ENCODE measurements at regions not wholly inside any gene's neighbourhood (a gene's known extent, or its start where the extent isn't known, plus 50 kb on each side); places are given as distances from the start of the nearest gene placed in this dataset.

DNA sequence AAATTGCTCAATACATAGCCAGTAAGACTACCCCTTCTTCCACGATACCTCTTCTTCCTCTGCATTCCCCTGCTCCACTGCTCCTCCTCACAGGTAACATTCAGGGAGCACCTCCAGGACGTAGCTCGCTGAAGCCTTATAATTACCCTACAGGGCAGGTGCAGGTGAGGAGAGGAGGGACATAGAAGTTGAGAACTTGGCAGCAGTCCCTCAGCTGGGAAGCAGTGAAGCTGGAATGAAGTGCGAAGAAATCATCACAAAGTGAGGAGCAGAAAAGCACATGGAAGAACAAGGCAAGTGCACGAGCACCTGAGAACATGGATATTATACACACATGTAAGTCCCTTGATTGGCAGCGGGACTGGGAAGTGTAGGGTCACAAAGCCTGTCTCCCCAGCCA is 118.2 kb downstream of the HSD17B3 start:
- no peak for DNase-seq (ENCODE audit: low read depth)

DNA sequence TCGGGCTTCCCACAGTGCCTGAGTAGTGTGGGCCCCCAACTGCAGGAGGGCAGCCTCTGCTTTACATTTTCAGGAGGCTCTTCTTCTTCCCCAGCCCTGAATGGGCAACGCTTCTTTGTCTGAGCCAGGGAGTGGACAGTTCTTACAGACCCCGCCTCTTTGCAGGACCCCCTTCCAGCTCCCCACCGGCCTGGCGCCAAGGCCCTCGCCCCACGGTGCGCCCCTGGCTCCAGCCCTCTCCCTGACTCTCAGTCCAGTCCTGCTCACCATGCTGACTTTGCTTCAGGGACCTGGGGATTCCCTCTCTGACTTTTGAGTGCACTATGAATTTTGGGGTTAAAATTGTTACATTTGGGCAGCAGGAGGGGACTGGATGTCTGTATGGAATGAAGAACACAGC is 123.8 kb downstream of the HSD17B3 start:
- DNase-seq (ENCODE audit: low read depth) = no peak

DNA sequence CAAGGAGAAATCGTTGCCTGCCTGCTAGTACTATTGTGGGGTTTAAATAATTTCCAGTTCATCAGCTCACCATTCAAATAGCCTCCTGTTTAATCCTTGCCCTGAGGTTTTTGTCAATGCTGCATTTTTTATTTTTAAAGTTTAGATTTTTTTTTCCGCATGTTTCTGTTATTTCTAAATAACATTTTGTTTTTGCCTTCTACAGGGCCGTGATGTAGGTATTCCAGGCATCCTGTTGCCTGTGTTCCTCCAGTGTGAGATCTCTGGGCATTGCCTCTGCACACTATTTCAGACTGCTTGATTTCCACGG is 124.3 kb downstream of the HSD17B3 start:
- no peak for DNase-seq (ENCODE audit: low read depth)

DNA sequence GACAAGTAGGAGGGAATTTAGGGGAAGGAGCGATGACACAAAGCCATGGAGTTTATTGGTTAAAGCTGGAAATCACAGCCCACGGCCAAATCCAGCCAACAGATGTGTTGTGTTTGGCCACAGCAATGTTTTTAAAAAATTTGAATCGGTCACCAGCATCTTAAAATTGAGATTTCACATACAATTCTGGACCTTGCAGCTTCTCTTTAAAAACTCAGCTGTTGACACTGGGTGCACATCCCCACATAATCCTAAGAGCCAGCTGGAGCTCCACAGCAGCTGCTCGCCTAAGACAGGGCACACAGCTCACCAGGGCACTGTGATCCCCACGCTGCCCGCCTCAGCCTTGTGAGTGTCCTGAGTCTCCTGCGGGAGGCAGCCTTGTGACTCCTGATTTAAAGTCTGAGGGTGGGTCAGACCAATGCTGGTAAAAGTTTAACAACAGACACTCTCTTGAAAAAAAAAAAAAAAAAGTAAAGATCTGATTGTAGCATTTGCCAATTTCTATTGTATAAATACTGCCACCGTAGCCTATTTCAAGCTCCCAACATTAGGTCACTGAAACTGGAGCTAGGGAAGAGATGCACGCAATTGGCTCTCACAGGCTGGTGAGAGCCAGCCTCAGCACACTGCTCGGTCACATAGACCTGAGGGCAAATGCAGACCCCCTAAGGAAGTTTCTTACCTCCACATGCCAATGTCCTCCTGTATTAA is 124.8 kb downstream of the HSD17B3 start:
- no peak for DNase-seq (ENCODE audit: low read depth)

DNA sequence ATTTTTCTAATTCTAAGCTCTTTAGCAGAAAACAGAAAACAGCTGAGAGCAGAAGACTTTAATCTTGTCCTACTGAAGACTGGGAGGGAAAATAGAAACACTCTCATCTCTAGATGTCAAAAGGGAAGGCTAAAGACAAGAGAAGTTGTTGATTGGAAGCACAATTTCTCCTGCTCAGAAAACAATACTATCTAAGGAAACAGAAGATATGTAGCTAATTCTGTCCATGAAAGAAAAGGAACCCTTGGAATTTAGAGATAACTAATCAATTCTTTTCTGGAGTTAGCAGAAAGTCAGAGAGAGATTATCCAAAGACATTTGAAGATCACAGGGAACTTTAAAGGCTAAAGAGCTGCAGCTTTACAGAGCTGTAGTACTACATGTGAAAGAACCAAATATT is 126.2 kb downstream of the HSD17B3 start:
- no peak for DNase-seq (ENCODE audit: low read depth)

DNA sequence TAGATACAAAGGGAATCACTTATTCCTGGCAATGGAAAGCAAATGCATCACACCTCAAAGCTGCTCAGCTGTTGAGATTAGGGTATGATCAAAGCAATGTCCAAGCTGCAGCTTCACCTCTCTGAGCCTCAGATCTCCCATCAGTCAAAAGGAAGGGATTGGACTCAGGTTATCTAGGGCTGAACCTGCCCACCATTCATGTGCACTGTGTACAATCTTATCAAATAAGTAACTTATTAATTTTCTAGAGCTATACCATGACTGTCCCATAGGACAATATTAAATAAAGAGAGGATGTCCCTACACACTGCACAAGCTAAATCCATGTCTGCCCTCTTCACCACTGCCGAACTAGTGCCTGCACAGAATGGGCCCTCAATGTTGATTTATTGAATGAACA is 127.0 kb downstream of the HSD17B3 start:
- DNase-seq (ENCODE audit: low read depth) = no peak

DNA sequence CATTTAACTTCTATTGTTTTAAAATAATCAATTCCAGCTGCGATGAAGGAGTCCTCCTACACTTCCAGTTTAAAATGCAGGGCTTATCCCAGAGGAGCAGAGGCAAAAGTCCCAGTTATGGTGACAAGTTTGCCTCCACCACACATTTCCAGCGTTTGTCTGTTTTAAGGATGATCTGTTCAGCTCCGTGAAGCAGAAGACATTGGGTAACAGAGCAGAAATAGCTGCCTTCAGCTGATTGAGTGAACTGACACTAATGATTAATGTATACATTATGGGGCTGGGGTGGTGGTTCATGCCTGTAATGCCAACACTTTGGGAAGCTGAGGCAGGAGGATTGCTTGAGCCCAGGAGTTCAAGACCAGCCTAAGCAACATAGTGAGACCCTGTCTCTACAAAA is 127.6 kb downstream of the HSD17B3 start:
- no peak for DNase-seq (ENCODE audit: low read depth)

DNA sequence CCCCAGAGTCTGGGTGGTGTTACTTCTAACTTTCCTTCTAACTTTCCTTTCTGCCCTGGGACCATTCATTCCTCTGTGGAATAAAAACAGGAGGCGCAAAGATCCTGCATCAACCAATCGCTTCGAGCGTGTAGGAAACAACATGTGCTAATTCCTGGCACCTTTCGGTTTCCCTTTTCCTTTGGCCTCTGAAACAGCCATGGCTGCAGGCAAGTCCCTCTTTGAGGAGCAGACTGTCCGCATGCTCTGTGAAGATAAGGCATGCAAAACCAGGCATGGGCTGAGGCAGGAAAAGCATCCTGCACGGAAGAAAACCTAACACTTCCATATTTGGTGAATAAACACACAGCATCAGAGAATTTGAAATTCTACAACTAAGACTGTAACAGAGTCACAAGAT is 128.3 kb downstream of the HSD17B3 start:
- no peak for DNase-seq (ENCODE audit: low read depth)

DNA sequence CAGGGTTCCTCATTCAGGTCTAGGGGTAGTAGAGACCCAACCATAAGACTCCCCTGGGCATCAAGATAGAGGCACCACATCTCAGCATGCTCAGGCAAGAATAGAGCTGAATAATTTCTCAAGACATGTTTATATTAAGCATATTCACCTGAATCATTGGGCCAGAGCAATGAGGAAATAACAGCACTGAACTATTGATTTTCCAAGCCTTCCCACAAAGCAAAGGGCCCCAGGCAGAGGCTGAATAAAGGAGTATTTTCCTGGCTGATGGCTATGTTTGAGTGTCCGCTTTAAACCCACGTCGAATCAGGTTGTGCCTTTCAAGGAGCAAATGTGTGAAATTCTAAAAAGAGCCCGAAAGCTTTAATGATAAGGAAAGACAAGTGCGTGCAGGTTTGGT is 129.2 kb downstream of the HSD17B3 start:
- no peak for DNase-seq (ENCODE audit: low read depth)

DNA sequence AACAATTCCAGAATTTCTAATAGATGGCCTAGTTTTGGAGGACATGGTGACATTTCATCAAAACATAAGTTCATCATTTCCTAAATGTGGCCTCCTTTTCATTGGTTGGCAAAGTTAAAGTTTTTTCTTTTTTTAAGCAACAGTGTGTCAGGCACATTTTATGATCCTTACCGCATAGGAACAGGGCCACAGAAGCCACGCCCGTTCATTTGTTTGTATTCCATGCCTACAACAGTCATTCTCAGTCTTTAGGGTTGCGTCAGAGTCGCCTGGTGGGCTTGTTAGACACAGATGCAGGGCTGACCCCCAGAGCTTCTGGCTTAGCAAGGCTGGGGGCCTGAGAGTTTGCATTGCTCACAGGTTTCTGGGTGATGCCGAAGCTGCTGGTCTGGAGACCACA is 130.2 kb downstream of the HSD17B3 start:
- DNase-seq (ENCODE audit: low read depth) = no peak

DNA sequence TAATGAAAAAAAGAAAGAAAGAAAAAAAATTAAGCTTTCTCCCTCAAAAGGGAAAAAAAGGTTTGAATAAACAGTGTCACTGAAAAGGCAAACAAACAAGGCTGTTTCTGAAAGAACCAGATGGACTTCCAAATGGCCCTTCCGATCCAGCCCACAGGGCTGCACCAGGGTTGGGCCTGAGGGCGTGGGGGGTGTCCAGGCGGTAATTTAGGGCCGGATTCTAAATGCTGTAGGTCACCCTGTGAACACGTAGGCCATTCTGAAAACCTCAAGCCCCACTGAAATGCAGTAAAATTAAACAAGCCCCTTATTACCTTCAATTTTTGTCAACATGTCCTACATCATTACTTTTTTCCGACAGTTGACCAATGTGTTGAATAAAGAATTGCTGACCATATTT is 132.1 kb downstream of the HSD17B3 start:
- no peak for DNase-seq (ENCODE audit: low read depth)

DNA sequence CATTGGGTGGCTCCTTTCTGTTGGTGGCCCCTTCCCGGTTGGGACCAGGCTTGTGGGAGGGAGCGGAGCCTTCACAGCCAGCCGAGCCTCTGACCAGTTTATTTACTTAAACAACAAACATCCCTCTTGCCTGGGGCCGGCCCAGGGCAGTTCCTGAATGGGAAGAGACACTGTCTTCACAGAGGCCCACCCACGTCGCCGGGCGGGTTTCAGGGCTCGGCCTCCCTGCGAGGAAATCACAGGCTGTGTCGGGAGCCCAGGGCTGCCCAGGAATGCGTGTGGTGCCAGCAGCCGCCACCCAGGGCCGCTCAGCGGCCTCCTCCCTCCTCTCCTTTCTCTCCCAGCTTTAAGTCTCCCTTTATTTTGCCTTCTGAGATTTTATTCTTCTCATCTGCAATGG is 132.5 kb downstream of the HSD17B3 start:
- no peak for DNase-seq (ENCODE audit: low read depth)

DNA sequence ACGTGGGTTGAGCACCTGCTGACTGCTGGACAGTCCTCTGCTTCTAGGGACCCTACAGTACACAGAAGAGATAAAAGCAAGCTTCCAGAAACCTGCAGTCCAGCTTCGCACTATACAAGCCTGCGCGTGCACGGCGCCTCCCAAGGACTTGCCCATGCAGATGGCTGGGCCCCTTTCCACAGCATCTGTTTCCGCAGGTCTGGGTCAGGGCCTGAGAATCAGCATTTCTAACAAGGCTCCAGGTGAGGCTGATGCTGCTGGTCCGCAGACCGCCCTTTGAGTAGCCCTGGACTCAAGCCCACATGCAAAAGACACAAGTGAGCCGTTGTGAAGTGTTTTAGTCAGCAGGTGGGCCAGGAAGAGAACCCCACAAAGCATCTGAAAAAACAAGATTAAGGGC is 133.1 kb downstream of the HSD17B3 start:
- no peak for DNase-seq (ENCODE audit: low read depth)

DNA sequence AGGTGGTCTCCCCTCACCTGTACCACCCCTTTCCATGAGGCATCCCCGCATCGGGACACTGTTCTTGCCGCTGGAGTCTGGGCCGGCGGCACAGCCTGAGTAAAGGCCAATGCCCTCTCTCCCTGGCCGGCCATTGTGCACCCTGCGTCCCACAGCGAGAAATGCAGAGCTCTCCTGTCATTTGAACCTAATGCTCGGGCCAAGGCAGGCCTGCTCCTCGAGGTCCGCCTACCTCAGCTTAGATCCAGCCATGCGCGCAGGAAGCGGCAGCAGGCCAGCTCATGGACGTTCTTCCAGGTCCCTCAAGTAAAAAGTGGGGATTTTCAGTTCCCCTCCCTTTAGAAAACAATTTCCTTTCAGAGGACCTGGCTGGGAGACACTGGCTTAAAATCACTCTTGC is 135.0 kb downstream of the HSD17B3 start:
- DNase-seq (ENCODE audit: low read depth) = no peak

DNA sequence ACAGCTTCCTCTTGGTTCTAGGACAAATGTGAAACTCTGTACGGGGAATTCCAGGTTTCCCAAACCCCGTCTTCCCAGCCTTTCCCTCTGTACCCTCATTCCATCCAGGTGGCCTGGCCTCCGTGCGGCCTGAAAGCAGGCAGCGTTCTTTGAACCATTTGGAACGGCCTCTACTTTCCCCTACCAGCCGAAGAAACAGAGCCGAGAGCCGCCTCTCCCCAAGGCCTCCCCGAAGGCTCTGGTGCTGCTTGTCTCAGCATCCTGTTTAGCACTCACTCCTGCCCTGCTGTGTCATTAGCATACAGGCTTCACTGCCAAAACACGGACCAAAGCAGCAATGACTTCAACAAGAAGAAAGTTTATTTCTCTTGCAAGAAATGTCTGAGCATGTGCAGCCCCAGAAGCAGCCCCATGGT is 137.7 kb downstream of the HSD17B3 start:
- no peak for DNase-seq (ENCODE audit: low read depth)

DNA sequence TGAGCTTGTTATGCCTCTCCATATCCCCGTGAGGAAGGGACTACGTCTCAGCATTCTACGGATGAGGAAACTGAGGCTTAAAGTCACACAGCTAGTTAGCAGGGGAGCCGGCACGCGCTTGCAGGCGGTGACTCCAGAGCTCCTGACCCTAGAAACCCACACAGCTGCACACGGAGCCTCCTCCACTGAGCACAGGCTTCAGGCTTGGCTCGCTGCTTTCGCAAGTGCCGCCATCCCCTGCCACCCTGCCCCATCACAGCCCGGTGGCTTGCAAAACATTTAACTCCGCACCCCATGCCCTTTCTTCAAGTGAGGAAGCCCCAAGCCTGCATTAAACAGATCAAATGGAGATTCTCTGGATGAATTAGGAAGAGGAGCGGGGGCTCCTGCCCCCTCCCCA is 138.3 kb downstream of the HSD17B3 start:
- DNase-seq (ENCODE audit: low read depth) = no peak

DNA sequence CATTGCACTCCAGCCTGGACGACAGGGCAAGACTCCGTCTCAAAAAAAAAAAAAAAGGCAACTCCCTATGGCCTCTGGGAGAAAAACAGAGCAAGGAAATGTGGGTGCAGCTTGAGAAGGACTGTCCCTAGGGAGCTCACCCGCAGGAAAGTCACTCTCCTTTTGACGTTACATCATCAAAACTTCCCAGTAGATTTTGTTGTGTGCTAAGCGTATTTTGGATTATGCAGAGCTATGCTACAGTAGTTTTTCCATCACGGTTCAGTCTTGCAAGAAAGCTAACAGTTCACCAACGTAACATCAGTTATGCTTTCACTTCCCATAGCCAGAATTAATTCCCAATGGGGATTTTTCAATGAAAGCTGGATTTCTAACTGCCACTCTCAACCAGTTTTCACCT is 138.8 kb downstream of the HSD17B3 start:
- no peak for DNase-seq (ENCODE audit: low read depth)

DNA sequence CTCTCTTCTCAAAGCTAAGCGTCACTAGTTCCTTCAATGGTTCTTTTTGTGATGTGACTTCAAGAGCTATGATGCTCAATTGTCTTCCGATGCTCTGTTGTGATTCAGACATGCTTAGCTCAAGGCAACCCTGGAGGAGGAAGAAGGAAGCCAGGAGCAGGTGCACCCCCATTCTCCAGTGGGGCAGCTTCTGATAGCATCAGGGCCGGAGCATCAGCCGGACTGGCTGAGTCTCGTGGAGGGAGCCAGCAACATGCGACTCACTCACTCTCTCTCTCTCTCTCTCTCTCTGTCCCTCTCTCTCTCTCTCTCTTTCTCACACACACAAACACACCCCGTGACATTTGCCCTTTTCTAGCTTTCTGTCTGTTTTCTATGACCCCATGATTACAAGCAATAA is 140.2 kb downstream of the HSD17B3 start:
- no peak for DNase-seq (ENCODE audit: low read depth)

DNA sequence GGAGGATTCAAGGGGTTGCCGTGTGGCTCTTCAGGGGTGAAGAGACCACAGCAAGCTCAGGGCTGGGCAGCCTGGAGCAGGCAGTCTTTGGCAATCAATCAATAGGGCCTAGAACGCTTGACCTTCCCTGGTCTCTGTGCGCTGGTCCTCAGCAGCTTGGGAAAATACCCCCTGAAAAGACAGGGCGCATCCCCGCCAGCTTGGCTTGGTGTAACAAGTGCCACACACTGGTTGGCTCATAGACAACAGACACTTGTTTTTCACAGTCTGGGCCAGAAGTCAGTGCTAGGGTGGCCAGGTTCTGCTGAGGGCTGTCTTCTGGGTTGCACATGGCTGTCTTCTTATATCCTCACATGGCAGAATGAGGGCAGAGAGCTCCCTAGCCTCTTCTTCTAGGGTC is 141.1 kb downstream of the HSD17B3 start:
- no peak for DNase-seq (ENCODE audit: low read depth)

DNA sequence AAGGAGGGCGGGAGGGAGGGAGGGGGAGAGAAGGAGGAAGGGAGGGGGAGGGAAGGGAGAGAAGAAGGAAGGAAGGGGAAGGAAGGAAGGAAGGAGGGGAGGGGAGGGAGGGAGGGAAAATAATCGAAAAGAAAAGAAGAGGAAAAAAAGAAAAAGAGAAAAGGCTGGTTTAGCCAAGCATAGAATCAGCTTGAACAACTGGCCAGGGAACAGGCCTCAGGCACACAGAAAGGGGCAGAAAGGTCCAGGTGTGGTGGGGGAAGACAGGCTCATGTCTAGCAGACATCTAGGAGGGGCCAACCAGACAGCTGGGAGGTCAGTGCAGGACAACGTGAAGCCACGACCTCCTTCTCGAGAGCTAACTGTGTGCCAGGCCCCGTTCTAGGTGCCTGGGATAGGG is 141.8 kb downstream of the HSD17B3 start:
- no peak for DNase-seq (ENCODE audit: low read depth)

DNA sequence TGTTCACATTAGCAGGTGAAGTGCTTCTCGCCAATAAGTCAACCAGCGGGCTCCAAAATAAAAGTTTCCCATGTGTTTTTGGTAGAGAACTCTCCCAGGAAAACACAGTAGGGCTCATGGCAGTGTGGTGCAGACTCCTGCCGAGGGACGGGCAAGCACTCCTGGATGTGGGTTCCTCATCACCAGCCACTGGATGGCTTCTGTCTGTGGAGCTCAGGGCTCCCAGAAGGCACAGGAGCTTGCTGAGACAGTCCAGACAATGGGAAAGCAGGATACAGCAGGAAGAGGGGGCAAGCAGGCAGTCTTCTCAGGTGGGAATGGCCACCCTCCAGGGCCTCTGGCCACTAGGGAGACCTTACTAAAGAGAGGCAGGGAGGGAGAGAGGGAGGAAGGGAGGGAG is 142.4 kb downstream of the HSD17B3 start:
- DNase-seq (ENCODE audit: low read depth) = no peak

DNA sequence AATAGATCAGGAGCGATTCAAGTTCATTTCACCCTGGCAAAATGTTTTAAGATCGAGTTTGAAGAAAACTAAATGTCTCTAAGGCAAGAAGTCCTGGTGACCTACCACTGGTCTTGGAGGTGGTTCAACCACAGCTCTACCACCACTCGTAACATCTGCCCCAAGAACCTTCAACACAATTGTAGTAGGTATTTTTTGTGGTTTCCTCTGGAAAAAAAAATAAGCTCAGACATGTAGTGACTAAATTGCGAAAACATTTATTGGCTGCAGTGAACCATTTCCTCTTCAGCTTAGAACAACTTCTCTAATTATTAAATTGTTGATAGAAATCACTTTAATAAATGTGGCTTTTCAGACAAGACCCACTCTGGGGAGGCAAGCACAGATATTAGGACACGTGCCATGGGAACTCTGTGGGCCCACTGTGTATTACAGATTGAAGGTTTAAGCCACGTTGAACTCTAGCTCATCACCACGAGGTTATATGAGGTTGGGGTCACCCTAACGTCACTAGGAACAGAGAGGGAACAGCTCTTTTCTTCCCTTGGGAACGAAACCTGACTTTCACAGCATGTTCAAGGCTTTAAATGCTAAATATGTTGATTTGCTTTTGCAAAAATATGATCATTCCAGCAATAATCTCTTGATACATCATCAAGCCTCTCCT is 142.9 kb downstream of the HSD17B3 start:
- DNase-seq (ENCODE audit: low read depth) = peak; percentile 9

DNA sequence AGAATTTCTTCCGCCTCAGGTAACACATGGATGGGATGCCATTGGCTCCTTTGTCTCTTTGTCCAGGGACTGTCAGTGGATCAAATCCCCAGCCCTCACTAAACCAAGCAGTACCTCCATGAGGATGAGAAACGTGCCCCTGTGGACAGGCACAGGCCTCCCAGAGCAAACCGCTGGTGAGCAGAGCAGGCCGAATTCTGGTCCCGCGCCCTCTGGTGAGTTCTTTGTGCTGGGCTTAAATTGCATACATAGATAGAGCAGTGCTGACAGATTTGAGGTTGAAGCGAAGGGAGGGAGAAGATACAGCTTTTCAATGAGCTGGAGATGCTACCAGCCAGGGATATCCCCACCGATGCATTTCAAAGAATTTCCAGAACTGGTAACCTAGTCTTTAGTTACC is 143.8 kb downstream of the HSD17B3 start:
- DNase-seq (ENCODE audit: low read depth) = no peak

DNA sequence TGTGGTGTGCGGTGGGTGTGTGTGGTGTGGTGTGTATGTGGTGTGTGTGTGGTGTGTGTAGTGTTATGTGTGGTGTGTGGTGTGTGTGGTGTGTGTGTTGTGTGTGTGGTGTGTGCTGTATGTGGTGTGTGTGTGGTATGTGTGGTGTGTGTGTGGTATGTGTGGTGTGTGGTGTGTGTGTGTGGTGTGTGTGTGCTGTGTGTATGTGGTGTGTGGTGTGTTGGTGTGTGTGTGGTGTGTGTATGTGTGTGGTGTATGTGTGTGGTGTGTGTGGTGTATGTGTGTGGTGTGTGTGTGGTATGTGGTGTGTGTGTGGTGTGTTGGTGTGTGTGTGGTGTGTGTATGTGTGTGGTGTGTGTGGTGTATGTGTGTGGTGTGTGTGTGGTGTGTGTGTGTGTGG is 144.3 kb downstream of the HSD17B3 start:
- DNase-seq (ENCODE audit: low read depth) = no peak
